ENCODE measurements at regions not wholly inside any gene's neighbourhood (a gene's known extent, or its start where the extent isn't known, plus 50 kb on each side); places are given as distances from the start of the nearest gene placed in this dataset.

DNA sequence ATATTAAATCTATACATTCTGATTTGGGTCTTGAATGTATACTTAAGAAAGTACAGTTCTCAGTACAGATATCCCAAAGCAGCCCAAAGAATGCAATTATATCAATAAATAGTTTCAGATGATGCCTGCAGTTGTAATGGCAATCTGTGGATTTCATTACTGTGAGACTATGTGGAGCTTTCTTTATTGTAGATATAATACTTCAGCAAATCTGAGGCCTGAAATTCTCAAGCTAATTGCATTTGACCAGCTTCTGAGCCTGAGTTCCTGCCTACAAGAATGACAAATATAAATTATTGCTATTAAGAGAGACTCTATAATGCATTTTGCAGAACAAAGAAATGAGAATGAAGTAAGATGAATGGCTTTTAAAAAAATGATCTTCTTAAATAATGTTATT, 320.3 kb downstream of the DKK2 start:
- TF ChIP-seq, protein P1, sequence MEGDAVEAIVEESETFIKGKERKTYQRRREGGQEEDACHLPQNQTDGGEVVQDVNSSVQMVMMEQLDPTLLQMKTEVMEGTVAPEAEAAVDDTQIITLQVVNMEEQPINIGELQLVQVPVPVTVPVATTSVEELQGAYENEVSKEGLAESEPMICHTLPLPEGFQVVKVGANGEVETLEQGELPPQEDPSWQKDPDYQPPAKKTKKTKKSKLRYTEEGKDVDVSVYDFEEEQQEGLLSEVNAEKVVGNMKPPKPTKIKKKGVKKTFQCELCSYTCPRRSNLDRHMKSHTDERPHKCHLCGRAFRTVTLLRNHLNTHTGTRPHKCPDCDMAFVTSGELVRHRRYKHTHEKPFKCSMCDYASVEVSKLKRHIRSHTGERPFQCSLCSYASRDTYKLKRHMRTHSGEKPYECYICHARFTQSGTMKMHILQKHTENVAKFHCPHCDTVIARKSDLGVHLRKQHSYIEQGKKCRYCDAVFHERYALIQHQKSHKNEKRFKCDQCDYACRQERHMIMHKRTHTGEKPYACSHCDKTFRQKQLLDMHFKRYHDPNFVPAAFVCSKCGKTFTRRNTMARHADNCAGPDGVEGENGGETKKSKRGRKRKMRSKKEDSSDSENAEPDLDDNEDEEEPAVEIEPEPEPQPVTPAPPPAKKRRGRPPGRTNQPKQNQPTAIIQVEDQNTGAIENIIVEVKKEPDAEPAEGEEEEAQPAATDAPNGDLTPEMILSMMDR (IDR thresholded peaks at IDR 0.05) = no peak
- TF ChIP-seq POLR2A (IDR thresholded peaks at IDR 0.05) = no peak
